ENCODE measurements at regions not wholly inside any gene's neighbourhood (a gene's known extent, or its start where the extent isn't known, plus 50 kb on each side); places are given as distances from the start of the nearest gene placed in this dataset.

DNA sequence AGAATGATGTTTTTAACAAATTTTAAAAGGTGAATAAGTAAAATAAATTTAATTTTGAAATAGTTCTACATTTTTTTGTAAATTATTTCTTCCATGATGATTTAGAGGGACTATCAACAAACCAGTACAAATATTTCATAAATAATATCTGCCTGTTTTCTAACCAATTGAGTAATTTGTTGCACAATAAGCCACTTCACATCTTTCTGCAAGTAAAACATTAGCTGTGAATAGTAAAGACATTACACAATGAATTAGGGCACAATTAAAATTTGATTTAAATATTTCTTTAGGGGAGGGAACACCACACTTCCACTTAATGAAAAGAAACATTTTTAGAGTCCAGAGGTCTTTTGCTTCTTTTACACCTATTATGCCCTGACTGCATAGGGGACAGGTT, 118.4 kb upstream of the PTPRK start:
- CTCF ChIA-PET: no interaction called here
- TF ChIP-seq, protein P1, sequence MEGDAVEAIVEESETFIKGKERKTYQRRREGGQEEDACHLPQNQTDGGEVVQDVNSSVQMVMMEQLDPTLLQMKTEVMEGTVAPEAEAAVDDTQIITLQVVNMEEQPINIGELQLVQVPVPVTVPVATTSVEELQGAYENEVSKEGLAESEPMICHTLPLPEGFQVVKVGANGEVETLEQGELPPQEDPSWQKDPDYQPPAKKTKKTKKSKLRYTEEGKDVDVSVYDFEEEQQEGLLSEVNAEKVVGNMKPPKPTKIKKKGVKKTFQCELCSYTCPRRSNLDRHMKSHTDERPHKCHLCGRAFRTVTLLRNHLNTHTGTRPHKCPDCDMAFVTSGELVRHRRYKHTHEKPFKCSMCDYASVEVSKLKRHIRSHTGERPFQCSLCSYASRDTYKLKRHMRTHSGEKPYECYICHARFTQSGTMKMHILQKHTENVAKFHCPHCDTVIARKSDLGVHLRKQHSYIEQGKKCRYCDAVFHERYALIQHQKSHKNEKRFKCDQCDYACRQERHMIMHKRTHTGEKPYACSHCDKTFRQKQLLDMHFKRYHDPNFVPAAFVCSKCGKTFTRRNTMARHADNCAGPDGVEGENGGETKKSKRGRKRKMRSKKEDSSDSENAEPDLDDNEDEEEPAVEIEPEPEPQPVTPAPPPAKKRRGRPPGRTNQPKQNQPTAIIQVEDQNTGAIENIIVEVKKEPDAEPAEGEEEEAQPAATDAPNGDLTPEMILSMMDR (conservative IDR thresholded peaks at IDR 0.05; ENCODE audit: low read depth, low read length): no peak
- TF ChIP-seq EZH2 (IDR thresholded peaks at IDR 0.05; ENCODE audit: low read length, unreplicated experiment) (no peak), EZH2phosphoT487 (IDR thresholded peaks at IDR 0.05; ENCODE audit: borderline replicate concordance, low read length) (no peak)
- intact Hi-C loops (cut with micrococcal nuclease): no loop called here
- no peaks in the 10 kb centered on the region for H3K36me3 ChIP-seq (ENCODE audit: low read depth, low read length)
- no peaks in the 10 kb centered on the region for H4K20me1 ChIP-seq (ENCODE audit: low read length)
- H3K27ac ChIP-seq (ENCODE audit: low read length): no peak overlapping the region
- DNase-seq (no peak), ATAC-seq (no peak)
- no peak overlapping the region for H2AFZ ChIP-seq (ENCODE audit: low read length)
- POLR2A ChIA-PET (ENCODE audit: unreplicated experiment): no interaction called here
- H3K9ac ChIP-seq (ENCODE audit: low read length): no peak overlapping the region
- H3K4me2 ChIP-seq (ENCODE audit: low read length): no peak overlapping the region
- no TSS peak for BruUV-seq (replicated peaks)
- no peaks in the 10 kb centered on the region for H3K9me3 ChIP-seq (ENCODE audit: low read length)
- H3K9me2 ChIP-seq (replicated peaks; ENCODE audit: low read length): no peaks in the 10 kb centered on the region
- H3F3A ChIP-seq (ENCODE audit: low read length, unreplicated experiment): no peaks in the 10 kb centered on the region
- H3K4me1 ChIP-seq (ENCODE audit: insufficient read depth, low read length): peaks cover 9% of the 10 kb centered on the region; the same call in 1 of the 2 replicates
- no peaks in the 10 kb centered on the region for H3K79me2 ChIP-seq (ENCODE audit: low read length)
- H3K27me3 ChIP-seq (ENCODE audit: low read length): no peaks in the 10 kb centered on the region
- H3K4me3 ChIP-seq (ENCODE audit: low read length): no peak overlapping the region

DNA sequence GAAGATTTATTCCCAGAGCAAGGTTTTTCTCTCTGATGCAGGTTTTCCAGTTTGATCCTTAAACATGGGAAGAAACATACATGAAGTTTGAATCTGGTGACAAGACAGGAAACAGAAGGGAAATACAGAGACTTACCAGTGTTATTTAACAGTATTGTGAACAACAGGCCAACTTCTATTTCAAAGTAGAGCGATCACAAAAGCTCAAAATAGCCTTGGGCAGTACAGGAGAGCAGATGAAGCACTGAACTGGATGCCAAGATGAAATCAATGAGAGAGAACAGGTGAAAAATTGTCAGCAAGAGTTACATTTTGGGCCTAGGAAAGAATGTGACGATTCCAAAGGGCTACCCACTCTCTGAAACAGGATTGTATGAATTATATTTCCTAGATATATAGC, 114.8 kb upstream of the PTPRK start:
- H3K36me3 ChIP-seq (ENCODE audit: low read depth, low read length): no peaks in the 10 kb centered on the region
- BruUV-seq (replicated peaks): no TSS peak
- no peaks in the 10 kb centered on the region for H3K27me3 ChIP-seq (ENCODE audit: low read length)
- no peaks in the 10 kb centered on the region for H3K79me2 ChIP-seq (ENCODE audit: low read length)
- H3F3A ChIP-seq (ENCODE audit: low read length, unreplicated experiment): no peaks in the 10 kb centered on the region
- H3K4me1 ChIP-seq (ENCODE audit: insufficient read depth, low read length): peaks cover 18% of the 10 kb centered on the region
- intact Hi-C loops (cut with micrococcal nuclease): no loop called here
- ATAC-seq (no peak), DNase-seq (no peak)
- TF ChIP-seq EZH2phosphoT487 (IDR thresholded peaks at IDR 0.05; ENCODE audit: borderline replicate concordance, low read length) (no peak), EZH2 (IDR thresholded peaks at IDR 0.05; ENCODE audit: low read length, unreplicated experiment) (no peak)
- TF ChIP-seq, protein P1 (conservative IDR thresholded peaks at IDR 0.05; ENCODE audit: low read depth, low read length): no peak
- no peaks in the 10 kb centered on the region for H4K20me1 ChIP-seq (ENCODE audit: low read length)
- no peak overlapping the region for H3K4me2 ChIP-seq (ENCODE audit: low read length)
- no peaks in the 10 kb centered on the region for H3K9me2 ChIP-seq (replicated peaks; ENCODE audit: low read length)
- H2AFZ ChIP-seq (ENCODE audit: low read length): no peak overlapping the region
- H3K27ac ChIP-seq (ENCODE audit: low read length): no peak overlapping the region
- ChIA-PET POLR2A (ENCODE audit: unreplicated experiment) (no interaction called here), CTCF (no interaction called here)
- H3K9me3 ChIP-seq (ENCODE audit: low read length): no peaks in the 10 kb centered on the region
- no peak overlapping the region for H3K4me3 ChIP-seq (ENCODE audit: low read length)
- no peak overlapping the region for H3K9ac ChIP-seq (ENCODE audit: low read length)

DNA sequence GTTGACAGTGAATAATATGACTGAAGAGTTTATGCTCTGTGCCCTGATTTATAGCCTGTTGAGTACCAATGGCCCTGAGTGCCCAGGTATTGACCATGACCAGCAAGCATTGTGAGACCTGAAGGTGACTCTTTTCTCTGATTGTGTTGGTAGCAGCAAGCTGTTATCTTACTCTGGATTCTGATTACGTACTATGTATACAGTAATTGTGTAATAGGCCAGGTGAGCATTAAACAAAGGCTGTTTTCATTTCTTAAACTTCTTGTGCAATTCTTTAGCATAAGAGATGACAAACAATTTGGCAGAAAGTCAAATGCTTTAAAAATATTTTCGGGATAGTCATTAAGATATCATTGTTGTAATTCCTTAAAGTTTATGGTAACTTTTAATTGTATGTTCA, 111.7 kb upstream of the PTPRK start:
- Histone ChIP-seq H3K27ac (ENCODE audit: low read length) (peak overlapping the region; percentile 24; the same call in 1 of the 2 replicates), H3K9me2 (replicated peaks; ENCODE audit: low read length) (no peaks in the 10 kb centered on the region), H3K4me1 (ENCODE audit: insufficient read depth, low read length) (peaks cover 25% of the 10 kb centered on the region), H4K20me1 (ENCODE audit: low read length) (no peaks in the 10 kb centered on the region), H3K9ac (ENCODE audit: low read length) (no peak overlapping the region), H3K27me3 (ENCODE audit: low read length) (no peaks in the 10 kb centered on the region), H3K4me2 (ENCODE audit: low read length) (peak overlapping the region; percentile 55), H3F3A (ENCODE audit: low read length, unreplicated experiment) (no peaks in the 10 kb centered on the region), H3K79me2 (ENCODE audit: low read length) (no peaks in the 10 kb centered on the region), H3K9me3 (ENCODE audit: low read length) (no peaks in the 10 kb centered on the region), H3K36me3 (ENCODE audit: low read depth, low read length) (no peaks in the 10 kb centered on the region), H3K4me3 (ENCODE audit: low read length) (no peak overlapping the region), H2AFZ (ENCODE audit: low read length) (no peak overlapping the region)
- no TSS peak for BruUV-seq (replicated peaks)
- TF ChIP-seq EZH2 (IDR thresholded peaks at IDR 0.05; ENCODE audit: low read length, unreplicated experiment) (no peak), EZH2phosphoT487 (IDR thresholded peaks at IDR 0.05; ENCODE audit: borderline replicate concordance, low read length) (no peak)
- TF ChIP-seq, protein P1 (conservative IDR thresholded peaks at IDR 0.05; ENCODE audit: low read depth, low read length): no peak
- intact Hi-C loops (cut with micrococcal nuclease): no loop called here
- ATAC-seq (peak; percentile 57), DNase-seq (peak; percentile 93)
- ChIA-PET CTCF (no interaction called here), POLR2A (ENCODE audit: unreplicated experiment) (no interaction called here)
